Neural crest cell (in vitro differentiated cells): ENCODE measurements at regions not wholly inside any gene's neighbourhood (a gene's known extent, or its start where the extent isn't known, plus 50 kb on each side); places are given as distances from the start of the nearest gene placed in this dataset.

Experiments used
- DNase-seq: peaks from one replicate; pipeline ENCODE4 v3.0.0; 2021; ENCODE audit warnings: low read depth, mixed read lengths, low spot score
- H3K27ac Mint-ChIP-seq: one replicate; pipeline ENCODE4 v1.8.0; 2021; ENCODE audit warnings: mild to moderate bottlenecking, mixed read lengths; ENCODE audit not compliant: unreplicated experiment
- H3K27me3 Mint-ChIP-seq: 2 replicates; pipeline ENCODE4 v1.8.0; 2021; ENCODE audit warnings: low read depth, mild to moderate bottlenecking, mixed read lengths
- H3K36me3 Mint-ChIP-seq: 2 replicates; pipeline ENCODE4 v1.8.0; 2021; ENCODE audit warnings: low read depth, mild to moderate bottlenecking, mixed read lengths
- H3K4me1 Mint-ChIP-seq: 2 replicates; pipeline ENCODE4 v1.8.0; 2021; ENCODE audit warnings: mixed read lengths
- H3K4me3 Mint-ChIP-seq: one replicate; pipeline ENCODE4 v1.8.0; 2021; ENCODE audit warnings: mild to moderate bottlenecking, mixed read lengths
- H3K9me3 Mint-ChIP-seq: 2 replicates; pipeline ENCODE4 v1.8.0; 2021; ENCODE audit warnings: mixed read lengths
- TF ChIP-seq, protein P1 (sequence below): fragments of 200-600 bp; sonication (generic); conservative IDR thresholded peaks from 2 replicates; pipeline ENCODE4 v1.5.0; 2021; ENCODE audit warnings: antibody characterized with exemption, mild to moderate bottlenecking

DNA sequence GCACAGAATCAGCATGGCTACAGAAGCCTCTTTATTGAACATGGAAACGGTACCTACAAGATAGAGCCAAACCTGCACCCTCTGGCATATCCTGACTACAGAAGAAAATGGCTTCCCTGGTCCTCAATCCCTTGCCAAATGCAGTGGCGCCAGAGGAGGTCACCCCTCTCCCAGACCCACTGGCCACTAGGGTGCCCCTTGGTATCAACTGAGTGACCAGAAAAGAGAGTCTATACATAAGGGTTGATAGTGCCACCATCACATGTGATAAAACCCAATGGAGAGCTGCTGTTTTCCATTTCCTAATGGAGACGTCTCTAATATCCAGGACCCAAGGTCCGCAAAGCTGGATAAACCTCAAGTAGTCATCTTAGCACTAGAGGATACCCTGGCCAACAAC lies 52.7 kb upstream of the ALK start:
- no peak overlapping the region for H3K4me3 Mint-ChIP-seq
- H3K27me3 Mint-ChIP-seq = peaks cover 3% of the 10 kb centered on the region

GRCh38 chr2:29977284-29977683 lies 55.9 kb upstream of the ALK start:
- no peak overlapping the region for H3K4me3 Mint-ChIP-seq
- no peak for DNase-seq
- no peak overlapping the region for H3K27ac Mint-ChIP-seq
- no peaks in the 10 kb centered on the region for H3K4me1 Mint-ChIP-seq
- no peaks in the 10 kb centered on the region for H3K27me3 Mint-ChIP-seq
- TF ChIP-seq, protein P1, sequence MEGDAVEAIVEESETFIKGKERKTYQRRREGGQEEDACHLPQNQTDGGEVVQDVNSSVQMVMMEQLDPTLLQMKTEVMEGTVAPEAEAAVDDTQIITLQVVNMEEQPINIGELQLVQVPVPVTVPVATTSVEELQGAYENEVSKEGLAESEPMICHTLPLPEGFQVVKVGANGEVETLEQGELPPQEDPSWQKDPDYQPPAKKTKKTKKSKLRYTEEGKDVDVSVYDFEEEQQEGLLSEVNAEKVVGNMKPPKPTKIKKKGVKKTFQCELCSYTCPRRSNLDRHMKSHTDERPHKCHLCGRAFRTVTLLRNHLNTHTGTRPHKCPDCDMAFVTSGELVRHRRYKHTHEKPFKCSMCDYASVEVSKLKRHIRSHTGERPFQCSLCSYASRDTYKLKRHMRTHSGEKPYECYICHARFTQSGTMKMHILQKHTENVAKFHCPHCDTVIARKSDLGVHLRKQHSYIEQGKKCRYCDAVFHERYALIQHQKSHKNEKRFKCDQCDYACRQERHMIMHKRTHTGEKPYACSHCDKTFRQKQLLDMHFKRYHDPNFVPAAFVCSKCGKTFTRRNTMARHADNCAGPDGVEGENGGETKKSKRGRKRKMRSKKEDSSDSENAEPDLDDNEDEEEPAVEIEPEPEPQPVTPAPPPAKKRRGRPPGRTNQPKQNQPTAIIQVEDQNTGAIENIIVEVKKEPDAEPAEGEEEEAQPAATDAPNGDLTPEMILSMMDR = no peak
- no peaks in the 10 kb centered on the region for H3K36me3 Mint-ChIP-seq
- peaks cover 2% of the 10 kb centered on the region for H3K9me3 Mint-ChIP-seq

More for the DNA sequence above, 52.7 kb upstream of the ALK start:
- H3K36me3 Mint-ChIP-seq = no peaks in the 10 kb centered on the region
- DNase-seq = no peak
- TF ChIP-seq, protein P1 = no peak
- no peaks in the 10 kb centered on the region for H3K4me1 Mint-ChIP-seq
- H3K27ac Mint-ChIP-seq = no peak overlapping the region
- H3K9me3 Mint-ChIP-seq = peaks cover 2% of the 10 kb centered on the region

- DNase-seq = no peak
- Mint-ChIP-seq H3K4me1 (no peaks in the 10 kb centered on the region), H3K9me3 (no peaks in the 10 kb centered on the region), H3K27me3 (no peaks in the 10 kb centered on the region), H3K4me3 (no peak overlapping the region), H3K36me3 (no peaks in the 10 kb centered on the region), H3K27ac (no peak overlapping the region)
- TF ChIP-seq, protein P1 = no peak
Measured at GRCh38 chr2:29981402-29981801, 60.0 kb upstream of the ALK start.

- no peak for DNase-seq
- Mint-ChIP-seq H3K4me3 (no peak overlapping the region), H3K27ac (no peak overlapping the region), H3K4me1 (no peaks in the 10 kb centered on the region), H3K27me3 (no peaks in the 10 kb centered on the region), H3K9me3 (no peaks in the 10 kb centered on the region), H3K36me3 (no peaks in the 10 kb centered on the region)
- TF ChIP-seq, protein P1 = no peak
Measured at GRCh38 chr2:29983308-29983707, 61.9 kb upstream of the ALK start.

DNA sequence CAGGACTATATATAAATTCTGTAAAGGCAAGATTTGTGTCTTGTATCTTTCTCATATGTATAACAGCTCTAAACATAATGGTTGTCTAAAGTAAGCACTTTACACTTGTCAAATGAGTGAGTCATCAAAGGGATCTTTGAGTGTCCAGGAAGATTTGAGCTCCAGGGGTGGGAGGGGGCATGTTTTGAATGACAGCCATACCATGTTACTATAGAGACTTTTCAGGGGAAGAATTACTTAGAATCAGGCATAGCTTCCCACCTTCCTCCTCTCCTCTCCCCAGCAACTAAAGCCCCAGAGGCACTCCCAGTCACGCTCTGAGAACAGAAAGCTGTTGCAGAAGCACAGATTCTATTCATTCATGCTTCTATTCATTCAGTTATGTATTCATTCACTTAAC lies 65.8 kb upstream of the ALK start:
- no peak for DNase-seq
- no peaks in the 10 kb centered on the region for H3K9me3 Mint-ChIP-seq

More for the DNA sequence above, 65.8 kb upstream of the ALK start:
- TF ChIP-seq, protein P1 = no peak
- Mint-ChIP-seq H3K36me3 (no peaks in the 10 kb centered on the region), H3K27ac (no peak overlapping the region), H3K4me1 (peaks cover 7% of the 10 kb centered on the region), H3K27me3 (no peaks in the 10 kb centered on the region), H3K4me3 (no peak overlapping the region)
